H1 (cell line): ENCODE measurements at regions not wholly inside any gene's neighbourhood (a gene's known extent, or its start where the extent isn't known, plus 50 kb on each side); places are given as distances from the start of the nearest gene placed in this dataset.
A peak's percentile ranks its signal among the peaks of the same experiment; 100 is the strongest.

Experiments
- CTCF ChIA-PET: fragments of 300-600 bp; sonication (Branson Sonifier 250); formaldehyde crosslinking; loops from one replicate; lab custom pipeline; 2021; ENCODE audit not compliant: partially characterized antibody; lab: Charles Lee
- POLR2A ChIA-PET: fragments of 300-600 bp; sonication (Branson Sonifier 250); formaldehyde crosslinking; loops from one replicate; lab custom pipeline; 2021; ENCODE audit warnings: inconsistent platforms; ENCODE audit not compliant: partially characterized antibody; lab: Charles Lee
- DNase-seq, 2 experiments: peaks; one replicate each; pipeline versions ENCODE4 v3.0.0 to v3.0.0-alpha.2; 2010 to 2022; ENCODE audit warnings: low spot score in 2 of 2, low read depth in 1 of 2, mixed read lengths in 1 of 2
- FAIRE-seq: peaks from 2 replicates; lab custom pipeline; 2011; peaks lifted over from hg19 to GRCh38; lab: Jason Lieb, UNC
- H2AFZ ChIP-seq: 2 replicates; pipeline ENCODE4 v1.8.1; 2012; ENCODE audit warnings: low read length, inconsistent platforms
- H2AK5ac ChIP-seq: 2 replicates; pipeline ENCODE4 v1.6.1; 2013; ENCODE audit warnings: low read depth, low read length
- H2BK120ac ChIP-seq: replicated peaks from 2 replicates; pipeline ENCODE3; 2013; ENCODE audit warnings: low read depth, low read length, inconsistent platforms
- H2BK12ac ChIP-seq: 2 replicates; pipeline ENCODE4 v1.6.1; 2013; ENCODE audit warnings: low read depth, low read length
- H2BK15ac ChIP-seq: 2 replicates; pipeline ENCODE4 v1.6.1; 2013; ENCODE audit warnings: low read length
- H2BK20ac ChIP-seq: 2 replicates; pipeline ENCODE4 v1.6.1; 2013; ENCODE audit warnings: low read length
- H2BK5ac ChIP-seq: 2 replicates; pipeline ENCODE4 v1.6.1; 2013; ENCODE audit warnings: low read depth, low read length
- H3K14ac ChIP-seq: 2 replicates; pipeline ENCODE4 v1.6.1; 2013; ENCODE audit warnings: inconsistent platforms; ENCODE audit not compliant: insufficient read length
- H3K18ac ChIP-seq: 2 replicates; pipeline ENCODE4 v1.6.1; 2013; ENCODE audit warnings: low read length; ENCODE audit errors: extremely low read depth
- H3K23ac ChIP-seq: 2 replicates; pipeline ENCODE4 v1.6.1; 2013; ENCODE audit warnings: inconsistent platforms; ENCODE audit not compliant: insufficient read length
- H3K23me2 ChIP-seq: 2 replicates; pipeline ENCODE4 v1.6.1; 2013; ENCODE audit warnings: low read depth, low read length
- H3K27ac ChIP-seq: 2 replicates; pipeline ENCODE4 v1.6.1; 2011; ENCODE audit warnings: low read depth, low read length, inconsistent platforms
- H3K27me3 ChIP-seq, 4 experiments: replicated peaks in 1 of 4; 1 replicate in 1 of 4; 2 replicates in 3 of 4; pipeline versions ENCODE4 v1.6.1 to v1.8.1; 2011 to 2013; ENCODE audit warnings: low read length in 3 of 4, mild to moderate bottlenecking in 3 of 4, inconsistent platforms in 2 of 4, mixed read lengths in 2 of 4, moderate library complexity in 1 of 4; ENCODE audit not compliant: control insufficient read depth in 3 of 4, insufficient read depth in 3 of 4; ENCODE audit errors: extremely low read depth in 1 of 4
- H3K36me3 ChIP-seq, 4 experiments: 2 replicates each; pipeline versions ENCODE4 v1.6.1 to v1.8.1; 2011 to 2013; ENCODE audit warnings: mild to moderate bottlenecking in 4 of 4, low read length in 3 of 4, moderate library complexity in 2 of 4, control low read depth in 1 of 4, inconsistent platforms in 1 of 4; ENCODE audit not compliant: insufficient read depth in 4 of 4, control insufficient read depth in 2 of 4
- H3K4ac ChIP-seq: replicated peaks from 2 replicates; pipeline ENCODE3; 2013; ENCODE audit warnings: low read length, low read depth, mixed read lengths, inconsistent platforms; ENCODE audit not compliant: insufficient read length
- H3K4me1 ChIP-seq, 4 experiments: replicated peaks in 1 of 4; 1 replicate in 1 of 4; 2 replicates in 3 of 4; pipeline versions ENCODE4 v1.6.1 to v1.8.1; 2011 to 2013; ENCODE audit warnings: low read length in 3 of 4, inconsistent platforms in 2 of 4, mixed read lengths in 1 of 4; ENCODE audit not compliant: insufficient read depth in 4 of 4, control insufficient read depth in 3 of 4
- H3K4me2 ChIP-seq, 2 experiments: 2 replicates each; pipeline versions ENCODE4 v1.6.1 to v1.8.1; 2011 to 2013; ENCODE audit warnings: low read depth in 2 of 2, low read length in 2 of 2, control low read depth in 1 of 2, inconsistent platforms in 1 of 2, mild to moderate bottlenecking in 1 of 2; ENCODE audit not compliant: insufficient read depth in 1 of 2
- H3K4me3 ChIP-seq, 4 experiments: fragments of 200-600, 300-600 bp in 1 of 4; sonication (generic), shearing (Covaris generic), sonication (Bioruptor Twin) in 1 of 4; 2 replicates each; pipeline versions ENCODE4 v1.5.1 to v1.8.1; 2011 to 2016; ENCODE audit warnings: low read length in 4 of 4, low read depth in 3 of 4, control low read depth in 2 of 4, inconsistent platforms in 2 of 4, mild to moderate bottlenecking in 2 of 4, mixed read lengths in 1 of 4, moderate library complexity in 1 of 4; ENCODE audit not compliant: insufficient read depth in 2 of 4; ENCODE audit errors: extremely low read depth in 1 of 4
- H3K56ac ChIP-seq: replicated peaks from 2 replicates; pipeline ENCODE3; 2013; ENCODE audit warnings: low read depth, mild to moderate bottlenecking, mixed read lengths, low read length, inconsistent platforms; ENCODE audit not compliant: insufficient read length
- H3K79me1 ChIP-seq: 2 replicates; pipeline ENCODE4 v1.6.1; 2013; ENCODE audit warnings: low read depth, low read length, control low read depth
- H3K79me2 ChIP-seq, 2 experiments: 2 replicates each; pipeline versions ENCODE4 v1.6.1 to v1.8.1; 2012 to 2013; ENCODE audit warnings: low read length in 2 of 2, mild to moderate bottlenecking in 2 of 2, inconsistent platforms in 1 of 2; ENCODE audit not compliant: insufficient read depth in 2 of 2, control insufficient read depth in 1 of 2
- H3K9ac ChIP-seq, 4 experiments: replicated peaks in 1 of 4; 1 replicate in 1 of 4; 2 replicates in 3 of 4; pipeline versions ENCODE4 v1.6.1 to v1.8.1; 2011 to 2013; ENCODE audit warnings: low read depth in 3 of 4, low read length in 3 of 4, control low read depth in 2 of 4, mild to moderate bottlenecking in 2 of 4, moderate library complexity in 2 of 4, inconsistent platforms in 1 of 4; ENCODE audit errors: extremely low read depth in 1 of 4
- H3K9me3 ChIP-seq, 2 experiments: 2 replicates each; pipeline versions ENCODE4 v1.6.1 to v1.8.1; 2012 to 2013; ENCODE audit warnings: mild to moderate bottlenecking in 2 of 2, moderate library complexity in 2 of 2, control low read depth in 1 of 2, inconsistent platforms in 1 of 2, low read depth in 1 of 2, low read length in 1 of 2, mixed read lengths in 1 of 2; ENCODE audit not compliant: insufficient read depth in 2 of 2
- H4K20me1 ChIP-seq, 2 experiments: replicated peaks in 1 of 2; 2 replicates each; pipeline versions ENCODE3 to v1.8.1; 2011 to 2013; ENCODE audit warnings: inconsistent platforms in 2 of 2, low read length in 2 of 2, mild to moderate bottlenecking in 1 of 2; ENCODE audit not compliant: insufficient read depth in 2 of 2, control insufficient read depth in 1 of 2
- H4K5ac ChIP-seq: 2 replicates; pipeline ENCODE4 v1.6.1; 2013; ENCODE audit warnings: low read length, low read depth, mixed read lengths, inconsistent platforms; ENCODE audit not compliant: insufficient read length
- H4K8ac ChIP-seq: 2 replicates; pipeline ENCODE4 v1.8.0; 2013; ENCODE audit warnings: mild to moderate bottlenecking, moderate library complexity, low read length, inconsistent platforms; ENCODE audit not compliant: insufficient read depth; ENCODE audit errors: extremely low read depth
- H4K91ac ChIP-seq: replicated peaks from 2 replicates; pipeline ENCODE3; 2013; ENCODE audit warnings: low read length, mixed read lengths, inconsistent platforms; ENCODE audit not compliant: insufficient read length
- CREB1 ChIP-seq: IDR thresholded peaks from 2 replicates; pipeline ENCODE4 v1.6.1; 2012; ENCODE audit warnings: inconsistent platforms
- RAD21 ChIP-seq, 2 experiments: IDR thresholded peaks in 1 of 2; conservative IDR thresholded peaks in 1 of 2; 2 replicates each; pipeline ENCODE4 v1.6.1; 2011; ENCODE audit warnings: low read depth in 2 of 2, low read length in 2 of 2, improper control_type of control experiment in 1 of 2, inconsistent platforms in 1 of 2, mild to moderate bottlenecking in 1 of 2, moderate library complexity in 1 of 2
- WGBS, 2 experiments: shearing (Covaris generic) in 1 of 2; methylation state at CpG; one replicate each; pipeline versions ENCODE4 v1.1.6 to v1.1.7; 2013 to 2015; ENCODE audit warnings: low lambda C conversion rate in 2 of 2, mixed read lengths in 2 of 2, inconsistent platforms in 1 of 2, low coverage in 1 of 2, missing lambda C conversion rate in 1 of 2; ENCODE audit not compliant: insufficient replicate concordance in 2 of 2, insufficient coverage in 1 of 2, insufficient read length in 1 of 2; ENCODE audit errors: extremely low coverage in 1 of 2, missing lambda C conversion rate in 1 of 2; 5-methylcytosine and 5-hydroxymethylcytosine counted together
- TF ChIP-seq, protein P1 (sequence below), 3 experiments: IDR thresholded peaks; 1 replicate in 2 of 3; 2 replicates in 1 of 3; pipeline versions ENCODE4 v1.5.1 to v1.6.1; 2011; ENCODE audit warnings: low read length in 3 of 3, mild to moderate bottlenecking in 3 of 3, inconsistent platforms in 2 of 3, low read depth in 1 of 3, moderate library complexity in 1 of 3; ENCODE audit not compliant: insufficient read depth in 1 of 3; ENCODE audit errors: control extremely low read depth in 1 of 3

DNA sequence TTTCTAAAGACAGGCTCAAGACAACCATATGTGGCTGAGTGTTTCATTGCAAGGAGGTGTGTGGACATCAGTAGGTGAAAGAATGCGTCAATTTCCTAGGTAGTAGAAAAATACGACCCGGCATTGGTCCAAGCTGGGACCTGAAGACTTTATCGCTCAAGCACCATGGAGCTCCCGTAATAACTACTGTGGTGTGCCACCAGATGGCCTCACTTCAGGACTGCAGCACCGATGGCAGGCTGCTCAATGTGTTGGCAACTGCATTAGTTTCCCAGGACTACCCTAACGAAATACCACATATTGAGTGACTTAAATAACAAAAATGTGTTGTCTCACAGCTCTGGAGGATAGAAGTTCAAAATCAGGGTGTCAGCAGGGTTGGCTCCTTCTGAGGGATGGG lies 72.4 kb upstream of the FAT3 start:
- no peak overlapping the region for H3K18ac ChIP-seq
- ChIA-PET POLR2A (no interaction called here), CTCF (interaction anchor here (0.6 to 3.7 kb wide), 29 partner anchors 10 to 1797 kb away, joined by 3 to 26 read pairs (median 4); no protein-coding TSS in a partner anchor)
- no peak overlapping the region for H2BK120ac ChIP-seq
- H3K79me1 ChIP-seq: no peaks in the 10 kb centered on the region
- H3K4me2 ChIP-seq: no peak overlapping the region
- WGBS, 2 experiments: 70% methylated on average over 7 of the region's 7 CpGs; no CpG with 5 or more reads in 1 of the 2 experiments
- H3K4ac ChIP-seq: no peak overlapping the region
- TF ChIP-seq, protein P1, sequence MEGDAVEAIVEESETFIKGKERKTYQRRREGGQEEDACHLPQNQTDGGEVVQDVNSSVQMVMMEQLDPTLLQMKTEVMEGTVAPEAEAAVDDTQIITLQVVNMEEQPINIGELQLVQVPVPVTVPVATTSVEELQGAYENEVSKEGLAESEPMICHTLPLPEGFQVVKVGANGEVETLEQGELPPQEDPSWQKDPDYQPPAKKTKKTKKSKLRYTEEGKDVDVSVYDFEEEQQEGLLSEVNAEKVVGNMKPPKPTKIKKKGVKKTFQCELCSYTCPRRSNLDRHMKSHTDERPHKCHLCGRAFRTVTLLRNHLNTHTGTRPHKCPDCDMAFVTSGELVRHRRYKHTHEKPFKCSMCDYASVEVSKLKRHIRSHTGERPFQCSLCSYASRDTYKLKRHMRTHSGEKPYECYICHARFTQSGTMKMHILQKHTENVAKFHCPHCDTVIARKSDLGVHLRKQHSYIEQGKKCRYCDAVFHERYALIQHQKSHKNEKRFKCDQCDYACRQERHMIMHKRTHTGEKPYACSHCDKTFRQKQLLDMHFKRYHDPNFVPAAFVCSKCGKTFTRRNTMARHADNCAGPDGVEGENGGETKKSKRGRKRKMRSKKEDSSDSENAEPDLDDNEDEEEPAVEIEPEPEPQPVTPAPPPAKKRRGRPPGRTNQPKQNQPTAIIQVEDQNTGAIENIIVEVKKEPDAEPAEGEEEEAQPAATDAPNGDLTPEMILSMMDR (IDR thresholded peaks at IDR 0.05; ENCODE audit: control extremely low read depth in 1 of 3, insufficient read depth in 1 of 3, low read depth in 1 of 3, low read length in 3 of 3): peak; percentile 56 to 63 (median 63)
- TF ChIP-seq CREB1 (no peak), RAD21 (IDR thresholded peaks at IDR 0.05 in 1 of 2, conservative IDR thresholded peaks at IDR 0.05 in 1 of 2; ENCODE audit: low read depth in 2 of 2, low read length in 2 of 2) (peak; percentile 61 to 75)
- H3K9ac ChIP-seq: no peak overlapping the region
- H2BK5ac ChIP-seq: no peak overlapping the region
- no peak overlapping the region for H2BK15ac ChIP-seq
- H2AFZ ChIP-seq: 0 out of 2 replicates have a peak overlapping the region, but pooled peaks have one; percentile 21
- no peaks in the 10 kb centered on the region for H3K27me3 ChIP-seq
- no peak overlapping the region for H2BK12ac ChIP-seq
- H3K4me1 ChIP-seq: peaks cover 0 to 7% (median 0%) of the 10 kb centered on the region in 4 experiments; a peak in 2 of 7 replicates
- no peak overlapping the region for H3K14ac ChIP-seq
- DNase-seq: peak in 1 of 2 experiments; percentile 27
- H4K5ac ChIP-seq: no peak overlapping the region
- no peaks in the 10 kb centered on the region for H3K79me2 ChIP-seq
- H4K8ac ChIP-seq: no peak overlapping the region
- no peak overlapping the region for H4K91ac ChIP-seq
- H3K23me2 ChIP-seq: no peaks in the 10 kb centered on the region
- H4K20me1 ChIP-seq: no peaks in the 10 kb centered on the region
- no peak overlapping the region for H3K27ac ChIP-seq
- H2BK20ac ChIP-seq: no peak overlapping the region
- no peak overlapping the region for H2AK5ac ChIP-seq
- H3K56ac ChIP-seq: no peak overlapping the region
- FAIRE-seq: peak; percentile 81
- no peaks in the 10 kb centered on the region for H3K36me3 ChIP-seq
- no peak overlapping the region for H3K23ac ChIP-seq
- H3K9me3 ChIP-seq: peaks cover 0 to 6% of the 10 kb centered on the region in 2 experiments; a peak in 1 of 4 replicates
- no peak overlapping the region for H3K4me3 ChIP-seq
